GM13976 (cell line): ENCODE measurements at regions not wholly inside any gene's neighbourhood (a gene's known extent, or its start where the extent isn't known, plus 50 kb on each side); places are given as distances from the start of the nearest gene placed in this dataset.
"Not testable (repeated sequence)": the region's sequence is repeated elsewhere in the genome, so short reads cannot be mapped to it uniquely, and the experiment has no call there.

Experiments used
- DNase-seq: peaks from one replicate; pipeline ENCODE4 v3.0.0; 2012; ENCODE audit warnings: low spot score
- in situ Hi-C: fragments of 300-500 bp; cut with MboI; formaldehyde crosslinking; loops from one replicate; pipeline ENCODE4 v1.12.0; 2022; ENCODE audit warnings: low sequenced_read_pairs, mixed read lengths, inconsistent platforms; ENCODE audit not compliant: unreplicated experiment
- TF ChIP-seq, protein P1 (sequence below): IDR thresholded peaks from 2 replicates; pipeline ENCODE4 v1.5.1; 2012; ENCODE audit warnings: borderline replicate concordance, mild to moderate bottlenecking; ENCODE audit not compliant: insufficient read depth; ENCODE audit errors: extremely low read depth, missing control alignments, control extremely low read depth

DNA sequence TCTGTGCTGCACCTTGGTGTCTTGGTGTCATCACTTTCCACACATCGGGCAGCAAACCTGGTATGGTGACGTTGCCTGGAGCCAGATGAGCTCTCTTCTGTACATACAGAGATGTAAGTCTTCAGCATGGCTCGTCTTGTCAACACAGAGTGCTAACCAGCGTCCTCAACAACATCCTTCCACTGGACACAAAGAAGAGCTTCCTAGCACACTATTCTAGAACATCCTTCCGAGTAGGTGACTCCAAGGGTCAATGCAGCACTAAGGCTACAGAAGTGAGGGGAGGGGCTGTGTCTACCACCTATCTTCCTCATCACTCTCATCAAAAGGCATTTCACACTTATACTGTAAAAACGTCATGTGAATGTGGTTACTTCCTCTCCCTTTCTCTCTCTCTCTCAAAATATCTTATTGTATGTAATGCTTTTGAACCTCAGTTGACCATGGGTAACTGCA is 108.1 kb upstream of the SLC1A4 start:
- in situ Hi-C loops, result no loop called here
- no peak for DNase-seq

DNA sequence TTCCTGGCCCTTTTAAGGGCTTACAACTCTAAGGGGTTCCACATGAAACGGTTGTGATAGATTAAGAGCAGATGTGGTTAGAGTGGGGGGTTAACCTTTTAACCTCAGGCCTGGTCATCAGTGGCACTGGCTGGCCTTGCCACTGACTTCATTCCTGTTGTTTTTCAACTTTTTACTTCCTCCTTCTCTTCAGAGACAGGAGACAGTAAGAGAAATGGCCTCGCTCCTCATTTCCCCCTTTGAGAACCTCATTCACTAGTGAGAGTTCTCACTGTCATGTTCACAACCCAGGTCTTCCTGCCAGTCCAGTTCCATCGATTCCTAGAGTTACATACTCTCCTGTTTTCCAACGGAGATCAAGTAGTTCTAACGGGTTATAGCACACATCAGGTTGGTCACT is 101.6 kb upstream of the SLC1A4 start:
- TF ChIP-seq, protein P1, sequence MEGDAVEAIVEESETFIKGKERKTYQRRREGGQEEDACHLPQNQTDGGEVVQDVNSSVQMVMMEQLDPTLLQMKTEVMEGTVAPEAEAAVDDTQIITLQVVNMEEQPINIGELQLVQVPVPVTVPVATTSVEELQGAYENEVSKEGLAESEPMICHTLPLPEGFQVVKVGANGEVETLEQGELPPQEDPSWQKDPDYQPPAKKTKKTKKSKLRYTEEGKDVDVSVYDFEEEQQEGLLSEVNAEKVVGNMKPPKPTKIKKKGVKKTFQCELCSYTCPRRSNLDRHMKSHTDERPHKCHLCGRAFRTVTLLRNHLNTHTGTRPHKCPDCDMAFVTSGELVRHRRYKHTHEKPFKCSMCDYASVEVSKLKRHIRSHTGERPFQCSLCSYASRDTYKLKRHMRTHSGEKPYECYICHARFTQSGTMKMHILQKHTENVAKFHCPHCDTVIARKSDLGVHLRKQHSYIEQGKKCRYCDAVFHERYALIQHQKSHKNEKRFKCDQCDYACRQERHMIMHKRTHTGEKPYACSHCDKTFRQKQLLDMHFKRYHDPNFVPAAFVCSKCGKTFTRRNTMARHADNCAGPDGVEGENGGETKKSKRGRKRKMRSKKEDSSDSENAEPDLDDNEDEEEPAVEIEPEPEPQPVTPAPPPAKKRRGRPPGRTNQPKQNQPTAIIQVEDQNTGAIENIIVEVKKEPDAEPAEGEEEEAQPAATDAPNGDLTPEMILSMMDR, result no peak
- no peak for DNase-seq
- in situ Hi-C loops, result no loop called here

More for the DNA sequence above, 108.1 kb upstream of the SLC1A4 start:
- TF ChIP-seq, protein P1, result no peak

DNA sequence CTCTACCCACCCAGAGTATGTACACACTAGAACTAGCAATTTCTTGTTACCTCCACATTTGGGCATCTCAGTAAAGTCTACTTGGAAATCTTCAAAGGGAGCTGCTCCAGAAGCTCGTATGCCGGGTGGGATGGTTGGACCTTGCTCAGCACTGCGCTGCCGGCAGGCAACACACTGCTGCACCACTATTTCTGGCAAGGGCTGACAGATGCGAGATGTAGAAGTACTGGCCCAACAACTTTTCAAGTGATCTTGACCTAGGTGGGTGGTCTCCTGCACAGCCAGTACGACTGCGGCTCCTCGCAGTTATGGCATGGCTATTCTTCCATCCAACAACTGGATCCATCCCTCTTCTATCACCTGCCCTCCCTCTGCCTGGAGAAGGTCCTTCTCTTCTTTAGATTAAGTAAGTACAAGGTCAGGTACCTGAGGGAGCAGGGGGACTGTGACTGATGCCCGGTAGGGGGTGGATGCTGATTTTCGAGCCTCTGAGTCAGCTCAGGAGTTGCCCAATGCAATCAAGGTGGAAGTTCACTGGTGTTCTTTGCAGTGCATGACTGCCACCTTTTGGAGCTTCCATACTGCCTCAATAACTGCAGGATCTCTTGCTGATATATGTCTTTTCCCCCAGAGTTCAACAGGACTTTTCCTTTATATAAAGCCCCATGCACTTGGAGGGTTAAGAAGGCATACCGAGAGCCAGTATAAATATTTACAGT is 100.4 kb upstream of the SLC1A4 start:
- TF ChIP-seq, protein P1, result no peak
- in situ Hi-C loops, result no loop called here
- no peak for DNase-seq

GRCh38 chr2:64889803-64890202 is 99.4 kb upstream of the SLC1A4 start:
- no peak for DNase-seq
- TF ChIP-seq, protein P1, result no peak
- in situ Hi-C loops, result no loop called here

GRCh38 chr2:64896572-64896971 is 92.6 kb upstream of the SLC1A4 start:
- DNase-seq, in situ Hi-C loops: not testable (repeated sequence)

- DNase-seq, result no peak
- TF ChIP-seq, protein P1, result no peak
- in situ Hi-C loops, result no loop called here
These were observed 89.9 kb upstream of the SLC1A4 start for GRCh38 chr2:64899081-64899865.

DNA sequence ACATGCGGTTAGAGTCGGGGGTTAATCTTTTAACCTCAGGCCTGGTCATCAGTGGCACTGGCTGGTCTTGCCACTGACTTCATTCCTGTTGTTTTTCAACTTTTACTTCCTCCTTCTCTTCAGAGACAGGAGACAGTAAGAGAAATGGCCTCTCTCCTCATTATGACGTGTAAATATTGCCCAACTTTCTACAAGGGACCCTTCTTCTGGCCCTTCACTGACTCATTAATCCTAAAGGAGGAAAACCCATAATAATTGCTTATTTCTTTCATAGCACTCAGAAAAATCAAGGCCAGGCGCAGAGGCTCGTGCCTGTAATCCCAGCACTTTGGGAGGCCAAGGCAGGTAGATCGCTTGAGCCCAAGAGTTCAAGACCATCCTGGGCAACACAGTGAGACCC is 89.3 kb upstream of the SLC1A4 start:
- in situ Hi-C loops, result not testable (repeated sequence)

More for the DNA sequence above, 89.3 kb upstream of the SLC1A4 start:
- not testable (repeated sequence) for DNase-seq
